Right lobe of liver (tissue), 4 donors: ENCODE measurements at regions not wholly inside any gene's neighbourhood (a gene's known extent, or its start where the extent isn't known, plus 50 kb on each side); places are given as distances from the start of the nearest gene placed in this dataset.

Experiments
- CTCF ChIP-seq, 4 donors: fragments of 200-600 bp in 3 of 4; fragments of 450-650 bp in 1 of 4; IDR thresholded peaks; one replicate each; pipeline versions ENCODE4 v1.5.1 to v1.8.0; 2016 to 2022; ENCODE audit warnings: antibody characterized with exemption in 4 of 4, mild to moderate bottlenecking in 2 of 4
- POLR2A ChIP-seq: fragments of 450-650 bp; IDR thresholded peaks from one replicate; pipeline ENCODE4 v1.6.1; 2017; ENCODE audit warnings: antibody characterized with exemption, mild to moderate bottlenecking
- donor health status: DM: no; HTN: no; CAD: no.
- donor health status: DM: no; HTN: no; CAD: no.
- donor health status: DM: no; HTN: yes; CAD: no.

- TF ChIP-seq CTCF (IDR thresholded peaks at IDR 0.05) (no peak), POLR2A (no peak)
Measured at GRCh38 chr9:13716601-13717321, 437.3 kb upstream of the MPDZ start.
